SH-SY5Y (cell line): ENCODE measurements at regions not wholly inside any gene's neighbourhood (a gene's known extent, or its start where the extent isn't known, plus 50 kb on each side); places are given as distances from the start of the nearest gene placed in this dataset.

Source experiments
- GATA2 ChIP-seq: IDR thresholded peaks from 2 replicates; pipeline ENCODE4 v1.6.1; 2011; ENCODE audit warnings: mild to moderate bottlenecking, low read depth, low read length
- GATA3 ChIP-seq: IDR thresholded peaks from 2 replicates; pipeline ENCODE4 v1.6.1; 2011; ENCODE audit warnings: low read depth, mild to moderate bottlenecking, low read length, moderate library complexity

GRCh38 chr3:26087751-26088150 lies 297.9 kb downstream of the OXSM start:
- TF ChIP-seq GATA2 (no peak), GATA3 (no peak)
